CD4-positive, alpha-beta T cell (primary cell): ENCODE measurements at regions not wholly inside any gene's neighbourhood (a gene's known extent, or its start where the extent isn't known, plus 50 kb on each side); places are given as distances from the start of the nearest gene placed in this dataset.

Experiments used
- ATAC-seq: fragments of 200-7000 bp; cut with Tn5 transposase; one replicate; pipeline ENCODE4 v1.10.0; 2022; ENCODE audit warnings: mild to moderate bottlenecking; ENCODE audit not compliant: poor library complexity
- CTCF ChIA-PET: fragments of 350-600 bp; sonication (Branson Sonifier 250); formaldehyde crosslinking; loops from one replicate; lab custom pipeline; 2021; ENCODE audit warnings: antibody characterized with exemption, inconsistent platforms; lab: Charles Lee
- POLR2A ChIA-PET: fragments of 350-600 bp; sonication (Branson Sonifier 250); formaldehyde crosslinking; loops from one replicate; lab custom pipeline; 2021; ENCODE audit warnings: antibody characterized with exemption, inconsistent platforms; lab: Charles Lee
- DNase-seq, 14 experiments: peaks; one replicate each; pipeline ENCODE4 v3.0.0-alpha.2; 2013 to 2020; ENCODE audit warnings: mixed read lengths in 2 of 14
- H3K27ac ChIP-seq, 2 donors: one replicate each; pipeline versions ENCODE4 v1.5.1 to v1.7.0; 2013; ENCODE audit warnings: low read length in 2 of 2, low read depth in 1 of 2, mild to moderate bottlenecking in 1 of 2
- H3K27me3 ChIP-seq, 2 experiments: 1 replicate in 1 of 2; 2 replicates in 1 of 2; pipeline versions ENCODE4 v1.6.1 to v1.7.0; 2013; ENCODE audit warnings: low read length in 2 of 2, control low read depth in 1 of 2, mild to moderate bottlenecking in 1 of 2, moderate library complexity in 1 of 2; ENCODE audit not compliant: insufficient read depth in 2 of 2, control insufficient read depth in 1 of 2
- H3K36me3 ChIP-seq: one replicate; pipeline ENCODE4 v1.6.1; 2013; ENCODE audit warnings: low read length, control low read depth; ENCODE audit not compliant: insufficient read depth
- H3K4me1 ChIP-seq: one replicate; pipeline ENCODE4 v1.6.1; 2013; ENCODE audit warnings: low read length, control low read depth; ENCODE audit not compliant: insufficient read depth
- H3K4me3 ChIP-seq: one replicate; pipeline ENCODE4 v1.5.1; 2013; ENCODE audit warnings: mild to moderate bottlenecking, low read length, moderate library complexity
- H3K9me3 ChIP-seq, 2 experiments: 1 replicate in 1 of 2; 2 replicates in 1 of 2; pipeline versions ENCODE4 v1.6.1 to v1.7.0; 2013; ENCODE audit warnings: low read length in 2 of 2, mild to moderate bottlenecking in 2 of 2, control low read depth in 1 of 2, moderate library complexity in 1 of 2; ENCODE audit not compliant: control insufficient read depth in 1 of 2, insufficient read depth in 1 of 2
- H3K27ac Mint-ChIP-seq: one replicate; pipeline ENCODE4 v1.8.0; 2020; ENCODE audit warnings: mixed read lengths
- H3K27me3 Mint-ChIP-seq: one replicate; pipeline ENCODE4 v1.8.0; 2021; ENCODE audit warnings: mixed read lengths
- H3K36me3 Mint-ChIP-seq: one replicate; pipeline ENCODE4 v1.8.0; 2021; ENCODE audit warnings: low read depth, mixed read lengths
- H3K4me1 Mint-ChIP-seq: one replicate; pipeline ENCODE4 v1.8.0; 2021; ENCODE audit warnings: low read depth, mixed read lengths
- H3K4me3 Mint-ChIP-seq: one replicate; pipeline ENCODE4 v1.8.0; 2020; ENCODE audit warnings: mild to moderate bottlenecking, mixed read lengths
- H3K9me3 Mint-ChIP-seq: one replicate; pipeline ENCODE4 v1.8.0; 2020; ENCODE audit warnings: mixed read lengths
- CTCF ChIP-seq: fragments of 200-600 bp; IDR thresholded peaks from one replicate; pipeline ENCODE4 v1.8.0; 2022; ENCODE audit warnings: antibody characterized with exemption, mild to moderate bottlenecking
- intact Hi-C, 2 experiments: fragments of 100-400 bp; cut with DNase I in 1 of 2; cut with micrococcal nuclease in 1 of 2; formaldehyde crosslinking; loops; one replicate each; pipeline versions ENCODE4 v1.15.1 to v1.9.0; 2023 to 2025; cut with DNase I, micrococcal nuclease

DNA sequence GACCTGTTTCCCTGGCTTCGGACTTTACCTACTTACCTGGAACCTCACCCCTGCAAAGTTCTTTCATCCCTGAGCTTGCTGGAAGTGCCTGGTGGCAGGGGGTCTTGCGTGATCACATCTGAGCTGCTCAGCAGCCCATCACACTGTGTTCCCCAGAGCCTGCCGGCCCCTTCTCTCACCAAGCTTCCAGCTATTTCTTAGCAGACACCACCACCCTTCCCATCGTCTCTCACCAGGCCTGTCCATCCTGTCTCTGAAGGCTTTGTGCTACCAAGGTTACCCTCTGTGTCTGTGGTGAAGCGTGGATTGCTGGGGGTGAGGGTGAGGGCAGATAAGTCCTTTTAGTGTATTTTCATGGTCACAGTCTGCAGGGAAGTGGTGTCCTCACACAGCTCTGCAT lies 78.8 kb upstream of the NRXN3 start:
- no peak for ATAC-seq
- Mint-ChIP-seq H3K4me1 (no peaks in the 10 kb centered on the region), H3K9me3 (no peaks in the 10 kb centered on the region), H3K27ac (no peak overlapping the region), H3K27me3 (peaks cover 24% of the 10 kb centered on the region), H3K36me3 (no peaks in the 10 kb centered on the region), H3K4me3 (no peak overlapping the region)
- Histone ChIP-seq H3K4me3 (no peak overlapping the region), H3K27ac (no peak overlapping the region), H3K27me3 (no peaks in the 10 kb centered on the region), H3K4me1 (no peaks in the 10 kb centered on the region), H3K9me3 (no peaks in the 10 kb centered on the region), H3K36me3 (no peaks in the 10 kb centered on the region)
- TF ChIP-seq CTCF = no peak
- no peak for DNase-seq
- CTCF ChIA-PET = no interaction called here
- intact Hi-C loops = no loop called here
- POLR2A ChIA-PET = no interaction called here

DNA sequence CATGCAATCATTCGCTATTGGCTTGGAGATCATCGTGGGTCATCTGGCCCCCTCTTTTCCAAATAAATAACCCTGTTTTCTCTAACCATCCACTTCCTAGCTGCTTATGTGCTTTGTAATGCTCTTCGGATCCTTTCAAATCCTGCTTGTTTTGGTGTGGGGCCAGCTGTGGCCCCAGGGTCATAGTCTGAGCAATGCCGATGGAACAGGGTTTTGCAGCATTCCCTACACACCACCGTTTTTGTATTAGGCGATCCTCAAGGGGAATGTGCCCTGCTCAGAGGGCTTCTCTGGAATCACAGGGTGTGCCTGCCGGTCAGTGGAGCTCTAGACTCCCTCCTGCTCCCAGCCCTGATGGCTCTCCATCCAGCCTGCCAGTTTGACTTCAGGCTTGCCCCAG lies 78.1 kb upstream of the NRXN3 start:
- H3K27ac ChIP-seq = no peak overlapping the region
- no peaks in the 10 kb centered on the region for H3K36me3 Mint-ChIP-seq
- H3K27me3 Mint-ChIP-seq = peaks cover 24% of the 10 kb centered on the region
- ChIA-PET CTCF (interaction anchor here (0.6 kb wide), 1 partner anchor 1076 kb away, joined by 3 read pairs; no protein-coding TSS in a partner anchor), POLR2A (no interaction called here)
- H3K4me3 Mint-ChIP-seq = no peak overlapping the region
- H3K27me3 ChIP-seq = no peaks in the 10 kb centered on the region
- no peaks in the 10 kb centered on the region for H3K9me3 Mint-ChIP-seq
- ATAC-seq (no peak), DNase-seq (no peak)
- no peak for TF ChIP-seq CTCF
- H3K4me3 ChIP-seq = no peak overlapping the region
- intact Hi-C loops = no loop called here
- no peaks in the 10 kb centered on the region for H3K4me1 Mint-ChIP-seq
- H3K36me3 ChIP-seq = no peaks in the 10 kb centered on the region
- no peak overlapping the region for H3K27ac Mint-ChIP-seq
- H3K4me1 ChIP-seq = no peaks in the 10 kb centered on the region
- no peaks in the 10 kb centered on the region for H3K9me3 ChIP-seq

DNA sequence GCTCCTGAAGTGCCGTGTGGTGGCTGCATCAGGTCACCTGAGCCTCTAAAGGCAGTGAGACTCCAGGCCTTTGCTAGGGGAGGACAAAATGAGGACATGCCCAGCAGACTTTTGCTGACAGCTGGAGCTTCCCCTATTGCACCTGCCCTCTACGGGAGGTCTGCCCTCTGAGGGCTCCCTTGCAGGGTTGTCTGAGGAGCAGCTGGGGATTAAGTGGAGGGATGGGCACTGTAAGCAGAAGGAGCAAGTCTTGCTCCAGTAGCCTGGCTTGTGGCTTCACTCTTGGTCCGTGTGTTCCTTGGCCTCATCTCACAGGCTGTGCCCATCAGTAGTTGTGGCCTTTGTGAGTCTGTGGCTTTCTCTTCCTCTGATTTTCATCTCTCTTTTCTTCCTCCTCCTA lies 66.9 kb upstream of the NRXN3 start:
- Histone ChIP-seq H3K4me1 (no peaks in the 10 kb centered on the region), H3K27ac (no peak overlapping the region), H3K9me3 (peaks cover 0 to 4% of the 10 kb centered on the region in 2 experiments), H3K27me3 (no peaks in the 10 kb centered on the region), H3K36me3 (no peaks in the 10 kb centered on the region), H3K4me3 (no peak overlapping the region)
- ATAC-seq (no peak), DNase-seq (no peak)
- H3K27ac Mint-ChIP-seq = no peak overlapping the region
- ChIA-PET CTCF (no interaction called here), POLR2A (no interaction called here)
- no peaks in the 10 kb centered on the region for H3K36me3 Mint-ChIP-seq
- H3K9me3 Mint-ChIP-seq = peaks cover 3% of the 10 kb centered on the region
- H3K4me3 Mint-ChIP-seq = no peak overlapping the region
- peaks cover 24% of the 10 kb centered on the region for H3K27me3 Mint-ChIP-seq
- no peaks in the 10 kb centered on the region for H3K4me1 Mint-ChIP-seq
- intact Hi-C loops = no loop called here
- no peak for TF ChIP-seq CTCF
